Ureter (tissue), 1 donor: ENCODE measurements at regions not wholly inside any gene's neighbourhood (a gene's known extent, or its start where the extent isn't known, plus 50 kb on each side); places are given as distances from the start of the nearest gene placed in this dataset.
"Not testable (repeated sequence)": the region's sequence is repeated elsewhere in the genome, so short reads cannot be mapped to it uniquely, and the experiment has no call there.

ENCODE experiments used
- DNase-seq: peaks from one replicate; pipeline ENCODE4 v3.0.0-alpha.2; 2020; ENCODE audit warnings: low spot score
- donor health status: DM: yes; HTN: yes; CAD: no.

DNA sequence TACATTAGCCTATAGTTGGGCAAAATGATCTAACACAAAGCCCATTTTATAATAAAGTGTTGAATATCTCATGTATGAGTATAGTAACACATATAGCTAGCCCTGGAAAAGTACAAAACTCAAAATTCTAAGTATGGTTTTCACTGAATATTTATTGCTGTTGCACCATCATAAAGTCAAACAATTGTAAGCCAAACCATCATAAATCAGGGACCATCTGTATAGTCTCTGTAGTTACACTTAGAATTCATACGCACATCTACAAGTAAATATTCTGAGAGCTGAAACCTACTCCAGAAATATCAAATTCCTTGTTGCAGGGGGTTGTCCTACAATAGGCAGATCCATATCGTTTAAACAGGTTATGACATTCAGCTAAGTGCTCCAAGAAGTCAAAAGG lies 817.3 kb downstream of the BCKDHB start:
- DNase-seq, result no peak

DNA sequence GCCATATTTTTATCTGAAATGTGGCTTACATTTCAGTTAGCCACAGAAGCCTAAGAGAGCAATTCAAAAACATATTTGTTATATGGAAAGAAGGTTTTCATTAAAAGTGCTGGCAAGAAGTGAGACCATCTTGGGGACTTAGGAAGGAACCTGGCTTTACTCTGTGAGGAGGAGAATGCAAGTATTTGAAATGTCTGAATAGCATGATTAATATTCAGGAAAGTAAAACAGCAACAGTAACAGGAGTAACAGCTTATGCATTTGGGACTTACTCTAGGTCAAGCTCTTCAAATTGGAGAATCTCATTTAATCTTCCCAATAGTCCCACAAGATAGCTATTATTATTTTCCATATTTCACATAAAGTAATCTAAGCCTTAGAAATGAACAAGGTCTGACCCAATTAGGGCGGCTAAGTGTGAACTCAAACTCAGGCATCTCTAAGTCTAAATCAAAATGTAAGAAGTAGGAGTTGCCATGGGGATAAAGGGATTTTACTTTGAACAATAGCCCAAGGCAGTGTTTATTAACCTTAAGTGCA lies 816.5 kb downstream of the BCKDHB start:
- DNase-seq, result no peak

DNA sequence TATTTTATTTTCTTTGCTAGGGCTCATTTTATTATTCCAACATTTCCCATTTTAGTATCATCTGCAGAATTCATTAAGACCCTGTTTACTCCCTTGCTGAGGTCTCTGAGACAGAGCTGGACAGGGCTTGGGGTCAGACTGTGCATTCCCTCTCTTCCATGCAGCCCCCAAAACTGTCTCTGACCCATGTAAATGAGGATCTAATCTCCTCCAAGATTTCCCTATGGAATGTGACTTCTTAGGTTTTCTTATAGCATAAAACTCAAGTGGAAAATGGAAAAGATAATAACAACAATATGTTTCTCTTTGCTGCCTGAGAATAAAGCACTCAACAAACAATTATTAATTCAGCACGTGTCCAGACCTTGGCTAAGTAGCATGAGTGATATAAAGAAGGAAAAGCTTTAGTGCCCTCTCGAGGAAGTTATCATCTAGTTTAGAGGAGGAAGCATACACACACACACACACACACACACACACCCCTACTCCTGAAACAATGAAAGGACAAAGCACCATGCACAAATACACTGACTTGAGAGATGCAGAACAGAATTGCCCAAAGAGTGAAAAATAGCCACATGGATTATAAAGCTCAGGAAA lies 815.5 kb downstream of the BCKDHB start:
- no peak for DNase-seq

- DNase-seq, result no peak
These were observed 801.4 kb downstream of the BCKDHB start for GRCh38 chr6:80907831-80908230.

GRCh38 chr6:80903711-80904110 lies 797.2 kb downstream of the BCKDHB start:
- no peak for DNase-seq

DNA sequence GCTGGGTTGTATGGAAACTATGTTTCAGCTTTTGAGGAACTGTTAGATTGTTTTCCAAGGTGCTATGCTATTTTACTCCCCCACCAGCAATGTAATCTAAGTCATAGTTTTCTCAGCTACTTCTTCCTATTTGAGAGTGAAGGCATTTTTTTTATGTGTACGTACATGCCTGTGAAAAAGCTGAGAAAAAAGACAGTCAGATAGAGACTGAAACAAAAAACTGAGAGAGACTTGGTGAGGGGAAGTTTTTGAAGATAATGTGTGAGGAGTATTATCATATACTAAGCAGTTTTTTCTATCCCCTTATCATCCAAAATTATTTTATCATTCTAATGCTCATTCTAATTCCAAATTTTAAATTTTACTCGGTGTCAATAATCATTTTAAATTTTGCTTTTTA lies 780.0 kb downstream of the BCKDHB start:
- DNase-seq, result no peak

DNA sequence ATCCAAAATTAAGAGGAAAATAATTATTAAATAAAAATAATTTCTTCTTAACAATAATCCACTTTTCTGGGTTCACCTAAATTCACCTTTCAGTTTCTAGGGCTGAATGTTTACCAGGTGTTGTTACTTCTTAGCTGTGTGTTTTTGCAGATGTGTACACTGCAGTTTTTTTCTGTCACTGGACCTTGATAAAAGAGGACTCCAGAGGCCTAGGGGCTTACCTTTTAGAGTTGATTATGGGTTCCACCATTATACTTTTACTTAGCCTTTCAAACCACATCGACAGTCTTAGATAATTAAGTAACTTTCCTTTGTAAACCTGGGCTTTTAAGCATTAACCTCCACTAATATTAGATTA lies 766.5 kb downstream of the BCKDHB start:
- DNase-seq, result no peak

GRCh38 chr6:80872199-80872950 lies 765.9 kb downstream of the BCKDHB start:
- no peak for DNase-seq

DNA sequence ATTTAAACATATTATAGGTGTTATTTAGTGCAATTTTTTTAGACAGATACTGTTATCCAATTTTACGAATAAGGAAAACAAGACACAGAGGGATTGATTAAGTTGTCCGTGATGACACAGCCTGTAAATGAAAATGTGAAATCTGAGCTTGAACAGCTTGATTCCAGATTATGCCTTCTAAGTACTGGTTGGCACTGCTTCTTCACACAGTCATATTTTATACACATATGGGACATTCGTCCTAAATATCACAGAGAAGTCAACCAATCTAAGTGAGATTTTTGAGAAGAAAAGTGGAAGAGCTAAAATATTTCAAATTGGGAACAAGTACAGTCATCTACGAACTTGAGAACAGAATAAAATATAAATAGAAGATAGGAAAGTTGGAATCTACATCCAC lies 756.3 kb downstream of the BCKDHB start:
- DNase-seq, result no peak

GRCh38 chr6:80860107-80860506 lies 753.6 kb downstream of the BCKDHB start:
- DNase-seq, result no peak

DNA sequence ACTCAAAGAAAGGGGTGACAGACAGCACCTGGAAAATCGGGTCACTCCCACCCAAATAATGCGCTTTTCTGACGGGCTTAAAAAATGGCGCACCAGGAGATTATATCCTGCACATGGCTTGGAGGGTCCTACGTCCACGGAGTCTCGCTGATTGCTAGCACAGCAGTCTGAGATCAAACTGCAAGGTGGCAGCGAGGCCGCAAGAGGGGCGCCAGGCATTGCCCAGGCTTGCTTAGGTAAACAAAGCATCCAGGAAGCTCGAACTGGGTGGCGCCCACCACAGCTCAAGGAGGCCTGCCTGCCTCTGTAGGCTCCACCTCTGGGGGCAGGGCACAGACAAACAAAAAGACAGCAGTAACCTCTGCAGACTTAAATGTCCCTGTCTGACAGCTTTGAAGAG lies 741.5 kb downstream of the BCKDHB start:
- not testable (repeated sequence) for DNase-seq

DNA sequence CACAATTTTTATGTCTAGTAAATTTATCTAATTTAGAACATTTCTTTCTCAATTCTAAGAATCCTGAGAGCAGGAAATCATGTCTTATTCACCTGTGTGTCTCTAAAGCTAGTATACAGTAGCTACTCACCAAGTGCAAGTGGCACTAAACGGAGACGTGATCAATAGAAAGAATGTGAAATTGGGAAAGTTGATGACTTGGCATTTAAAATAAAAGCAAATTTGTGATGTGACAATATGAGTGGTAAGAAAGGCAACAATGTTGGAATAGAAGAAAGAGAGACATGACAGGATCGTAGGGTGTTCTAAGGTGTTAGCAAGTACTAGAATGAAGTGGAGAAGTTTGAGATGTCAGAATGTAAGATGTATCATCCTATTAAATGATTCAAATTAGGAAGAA lies 725.9 kb downstream of the BCKDHB start:
- no peak for DNase-seq

DNA sequence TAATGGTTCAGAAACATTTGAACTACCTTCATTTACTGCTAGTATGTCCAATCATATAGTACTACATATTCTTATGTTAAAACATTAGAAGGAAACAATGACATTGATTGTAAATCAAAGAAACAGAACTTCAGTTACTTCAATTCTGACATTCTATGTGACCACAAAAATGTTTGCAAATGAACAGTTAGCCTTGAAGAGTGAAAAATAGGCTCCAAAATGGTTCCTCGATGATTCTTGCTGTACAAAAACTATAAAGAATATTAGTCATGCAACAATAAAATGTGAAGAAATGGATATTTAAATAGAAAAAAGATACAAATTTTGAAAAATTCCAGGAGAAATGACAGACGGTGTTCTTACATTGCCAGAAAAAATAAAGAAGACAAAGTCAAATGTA lies 686.9 kb downstream of the BCKDHB start:
- no peak for DNase-seq

DNA sequence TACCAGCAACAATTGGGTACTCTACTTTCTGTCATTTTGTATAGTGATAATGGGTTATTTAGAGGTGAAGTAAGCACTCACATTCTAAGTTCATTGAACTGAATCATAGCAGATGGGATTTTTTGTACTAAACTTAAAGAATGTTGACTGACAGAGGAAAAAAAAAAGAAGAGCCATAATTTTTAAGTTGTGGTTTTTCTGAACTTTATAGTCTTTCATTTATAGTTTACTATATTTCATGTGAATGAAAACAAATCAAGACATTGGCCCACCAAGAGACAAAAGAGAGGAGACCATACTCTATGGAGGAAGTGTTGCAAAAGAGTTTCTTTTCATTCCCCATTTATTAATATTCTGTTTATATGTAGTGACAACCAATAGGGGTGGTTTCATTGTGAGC lies 685.7 kb downstream of the BCKDHB start:
- no peak for DNase-seq

- DNase-seq, result no peak
These were observed 683.6 kb downstream of the BCKDHB start for GRCh38 chr6:80789912-80790570.

- DNase-seq, result not testable (repeated sequence)
These were observed 676.8 kb downstream of the BCKDHB start for GRCh38 chr6:80783271-80783670.

DNA sequence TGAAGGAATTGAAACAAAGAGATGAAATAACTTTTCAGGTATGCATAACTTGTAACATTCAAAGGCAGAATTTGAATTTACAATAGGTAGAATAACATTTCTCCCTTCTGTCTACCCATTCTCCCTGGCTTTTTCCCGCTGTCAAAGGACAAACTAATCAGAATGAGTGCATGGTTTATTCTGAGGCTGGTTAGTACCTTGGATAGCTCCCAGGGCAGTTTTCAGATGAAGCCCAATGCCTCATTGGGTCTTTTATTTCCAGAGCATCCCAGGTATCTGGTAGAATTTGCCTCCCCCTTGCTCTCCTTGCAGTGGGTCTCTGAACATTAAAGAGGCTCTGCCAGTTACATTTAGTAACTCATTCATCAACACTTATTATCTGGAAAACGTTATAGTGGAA lies 665.5 kb downstream of the BCKDHB start:
- DNase-seq, result no peak

- DNase-seq, result no peak
These were observed 662.6 kb downstream of the BCKDHB start for GRCh38 chr6:80769106-80769505.

DNA sequence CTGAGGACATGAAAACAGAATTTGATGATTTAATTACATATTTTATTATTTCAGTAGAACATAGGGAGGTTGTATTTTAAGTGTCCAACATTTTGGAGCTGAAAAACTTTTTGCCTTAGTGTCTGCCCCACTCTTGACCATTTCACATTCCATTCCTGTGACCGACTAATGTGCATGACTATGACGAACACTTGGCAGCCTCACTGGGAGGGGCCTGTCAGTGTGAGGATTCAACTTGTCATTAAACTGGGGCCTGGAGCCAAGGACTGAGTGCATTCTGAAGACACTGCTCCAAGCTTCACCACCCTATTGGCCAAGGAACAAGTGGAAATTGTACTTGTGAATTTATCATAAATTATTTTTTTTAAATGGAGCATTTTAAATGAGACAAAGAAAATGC lies 661.3 kb downstream of the BCKDHB start:
- no peak for DNase-seq

- no peak for DNase-seq
These were observed 637.7 kb downstream of the BCKDHB start for GRCh38 chr6:80744213-80744612.

GRCh38 chr6:80742481-80742880 lies 636.0 kb downstream of the BCKDHB start:
- DNase-seq, result no peak

- no peak for DNase-seq
These were observed 627.2 kb downstream of the BCKDHB start for GRCh38 chr6:80733641-80734040.

DNA sequence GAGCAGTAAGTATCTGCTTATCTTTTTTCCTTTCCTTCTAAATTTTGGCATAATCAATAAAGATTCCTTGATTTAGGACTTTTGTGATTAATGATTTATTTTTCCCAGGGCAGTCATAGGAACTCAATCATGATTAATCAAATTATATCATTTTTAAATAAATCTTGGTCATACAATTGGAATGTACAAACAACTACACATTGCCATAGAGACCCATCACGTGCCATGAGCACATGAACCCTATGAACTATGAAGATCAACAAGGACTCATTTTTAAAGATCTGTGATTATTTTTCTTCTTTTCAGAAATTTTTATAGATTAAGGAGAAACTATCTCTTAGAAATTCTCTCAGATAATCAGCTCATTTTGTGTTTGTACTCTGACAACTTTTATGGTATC lies 622.4 kb downstream of the BCKDHB start:
- no peak for DNase-seq
